ENCODE measurements at regions not wholly inside any gene's neighbourhood (a gene's known extent, or its start where the extent isn't known, plus 50 kb on each side); places are given as distances from the start of the nearest gene placed in this dataset.

DNA sequence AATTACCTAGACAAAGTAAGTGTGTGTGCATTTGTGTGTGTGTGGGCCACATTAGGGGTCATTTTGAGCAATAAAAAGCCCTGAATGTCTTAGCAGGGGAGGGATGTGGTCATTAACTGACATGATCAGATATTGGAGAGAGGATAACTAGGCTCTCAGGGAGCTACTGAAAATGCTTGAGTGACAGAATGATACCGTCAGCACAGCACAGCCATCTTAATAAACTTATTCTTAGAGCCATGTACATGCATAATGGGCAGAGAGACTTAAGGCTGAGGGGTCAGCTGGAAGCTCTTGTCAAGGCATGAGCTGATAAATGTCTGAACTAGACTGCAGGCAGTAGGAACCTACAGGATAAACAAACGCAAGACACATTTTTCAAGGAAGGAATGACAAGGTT lies 239.1 kb upstream of the NCAM1 start:
- FAIRE-seq (no peak), ATAC-seq (no peak), DNase-seq (ENCODE audit: low spot score) (no peak)
- Histone ChIP-seq H3K4me1 (ENCODE audit: insufficient read depth, low read length) (no peaks in the 10 kb centered on the region), H3K9me3 (ENCODE audit: low read length) (no peaks in the 10 kb centered on the region), H3K9ac (ENCODE audit: insufficient read depth, low read depth, low read length) (no peak overlapping the region), H3K27me3 (ENCODE audit: control insufficient read depth in 1 of 2, insufficient read depth in 2 of 2, low read length in 2 of 2) (peaks cover 0 to 3% of the 10 kb centered on the region in 2 experiments; a peak in 2 of 5 replicates), H3K36me3 (replicated peaks in 1 of 2; ENCODE audit: control insufficient read depth in 1 of 2, insufficient read depth in 2 of 2, low read length in 2 of 2) (no peaks in the 10 kb centered on the region), H3K79me2 (ENCODE audit: insufficient read depth, low read length) (no peaks in the 10 kb centered on the region), H3K4me3 (replicated peaks in 1 of 3; ENCODE audit: insufficient read depth in 1 of 3, low read depth in 2 of 3, low read length in 3 of 3) (no peak overlapping the region), H3K4me2 (ENCODE audit: low read depth, low read length) (no peak overlapping the region), H3K27ac (ENCODE audit: extremely low read length, insufficient read depth, low read length) (no peak overlapping the region), H4K20me1 (ENCODE audit: insufficient read depth, low read length) (no peaks in the 10 kb centered on the region), H2AFZ (ENCODE audit: low read length) (no peak overlapping the region)
- in situ Hi-C loops (cut with HindIII; ENCODE audit: extremely low pct_ligation_motif_present, low pct_unique_long_range_greater_than_20kb) = no loop called here
- CTCF ChIA-PET (ENCODE audit: low intra/inter-chr PET ratio, low total read pairs) = no interaction called here
- no TSS peak for BruUV-seq (replicated peaks)
- 6% methylated on average over 2 of the region's 2 CpGs for WGBS (ENCODE audit: low lambda C conversion rate)
- intact Hi-C loops (cut with micrococcal nuclease; ENCODE audit: unreplicated experiment) = no loop called here
- POLR2A ChIA-PET = no interaction called here
- no peak for TF ChIP-seq CBX5 (CRISPR knock-in tag; IDR thresholded peaks at IDR 0.05; ENCODE audit: borderline replicate concordance)
- TF ChIP-seq KDM5A (IDR thresholded peaks at IDR 0.05; ENCODE audit: borderline replicate concordance, low read length) = no peak
- no peak for TF ChIP-seq NFATC3 (CRISPR knock-in tag; IDR thresholded peaks at IDR 0.05)

DNA sequence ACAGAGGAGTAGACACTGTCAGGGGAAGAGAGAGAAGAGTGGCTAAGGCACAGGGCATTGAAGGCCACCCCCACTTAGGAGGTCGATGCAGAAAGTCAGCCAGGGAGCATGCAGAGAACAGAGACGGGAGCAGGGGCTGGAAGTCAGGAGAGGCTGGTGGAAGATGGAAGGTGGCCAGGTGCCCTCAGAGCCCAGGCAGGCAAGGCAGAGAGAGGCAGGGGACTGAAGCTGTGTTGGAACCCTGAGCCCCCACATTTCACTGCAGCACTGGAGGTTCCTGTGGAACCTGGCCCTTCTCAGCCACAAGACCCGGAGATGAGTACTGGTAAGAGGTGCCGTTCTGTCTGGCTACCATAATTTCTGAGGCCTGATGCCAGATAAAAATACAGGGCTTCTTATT lies 238.3 kb upstream of the NCAM1 start:
- 2% methylated on average over 4 of the region's 4 CpGs for WGBS (ENCODE audit: low lambda C conversion rate)
- in situ Hi-C loops (cut with HindIII; ENCODE audit: extremely low pct_ligation_motif_present, low pct_unique_long_range_greater_than_20kb) = no loop called here
- H2AFZ ChIP-seq (ENCODE audit: low read length) = no peak overlapping the region
- H3K79me2 ChIP-seq (ENCODE audit: insufficient read depth, low read length) = no peaks in the 10 kb centered on the region
- no peaks in the 10 kb centered on the region for H3K4me1 ChIP-seq (ENCODE audit: insufficient read depth, low read length)
- FAIRE-seq (no peak), ATAC-seq (no peak), DNase-seq (ENCODE audit: low spot score) (no peak)
- H4K20me1 ChIP-seq (ENCODE audit: insufficient read depth, low read length) = no peaks in the 10 kb centered on the region
- H3K27ac ChIP-seq (ENCODE audit: extremely low read length, insufficient read depth, low read length) = no peak overlapping the region
- intact Hi-C loops (cut with micrococcal nuclease; ENCODE audit: unreplicated experiment) = no loop called here
- ChIA-PET POLR2A (no interaction called here), CTCF (ENCODE audit: low intra/inter-chr PET ratio, low total read pairs) (no interaction called here)
- no peak overlapping the region for H3K4me3 ChIP-seq (replicated peaks in 1 of 3; ENCODE audit: insufficient read depth in 1 of 3, low read depth in 2 of 3, low read length in 3 of 3)
- no TSS peak for BruUV-seq (replicated peaks)
- no peaks in the 10 kb centered on the region for H3K9me3 ChIP-seq (ENCODE audit: low read length)
- no peaks in the 10 kb centered on the region for H3K36me3 ChIP-seq (replicated peaks in 1 of 2; ENCODE audit: control insufficient read depth in 1 of 2, insufficient read depth in 2 of 2, low read length in 2 of 2)
- H3K9ac ChIP-seq (ENCODE audit: insufficient read depth, low read depth, low read length) = no peak overlapping the region
- no peak overlapping the region for H3K4me2 ChIP-seq (ENCODE audit: low read depth, low read length)
- H3K27me3 ChIP-seq (ENCODE audit: control insufficient read depth in 1 of 2, insufficient read depth in 2 of 2, low read length in 2 of 2) = peaks cover 0 to 3% of the 10 kb centered on the region in 2 experiments; a peak in 2 of 5 replicates
- TF ChIP-seq SAFB2 (CRISPR knock-in tag; IDR thresholded peaks at IDR 0.05; ENCODE audit: borderline replicate concordance, low read depth) (no peak), ZNF800 (CRISPR knock-in tag; IDR thresholded peaks at IDR 0.05) (no peak), ZNF3 (CRISPR knock-in tag; IDR thresholded peaks at IDR 0.05) (no peak), DRAP1 (CRISPR knock-in tag; IDR thresholded peaks at IDR 0.05) (no peak), ZFX (CRISPR knock-in tag; IDR thresholded peaks at IDR 0.05; ENCODE audit: low read depth) (no peak), ZFP36L2 (CRISPR knock-in tag; IDR thresholded peaks at IDR 0.05) (no peak), ZNF777 (CRISPR knock-in tag; IDR thresholded peaks at IDR 0.05) (no peak), KDM2A (CRISPR knock-in tag; IDR thresholded peaks at IDR 0.05; ENCODE audit: borderline replicate concordance, low read depth) (no peak), PRDM15 (CRISPR knock-in tag; IDR thresholded peaks at IDR 0.05) (no peak)
- TF ChIP-seq, protein P1, sequence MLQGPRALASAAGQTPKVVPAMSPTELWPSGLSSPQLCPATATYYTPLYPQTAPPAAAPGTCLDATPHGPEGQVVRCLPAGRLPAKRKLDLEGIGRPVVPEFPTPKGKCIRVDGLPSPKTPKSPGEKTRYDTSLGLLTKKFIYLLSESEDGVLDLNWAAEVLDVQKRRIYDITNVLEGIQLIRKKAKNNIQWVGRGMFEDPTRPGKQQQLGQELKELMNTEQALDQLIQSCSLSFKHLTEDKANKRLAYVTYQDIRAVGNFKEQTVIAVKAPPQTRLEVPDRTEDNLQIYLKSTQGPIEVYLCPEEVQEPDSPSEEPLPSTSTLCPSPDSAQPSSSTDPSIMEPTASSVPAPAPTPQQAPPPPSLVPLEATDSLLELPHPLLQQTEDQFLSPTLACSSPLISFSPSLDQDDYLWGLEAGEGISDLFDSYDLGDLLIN (CRISPR knock-in tag; IDR thresholded peaks at IDR 0.05; ENCODE audit: borderline replicate concordance) = no peak

All from HepG2 (cell line).